AG09319 (cell line): ENCODE measurements at regions not wholly inside any gene's neighbourhood (a gene's known extent, or its start where the extent isn't known, plus 50 kb on each side); places are given as distances from the start of the nearest gene placed in this dataset.

Experiments
- DNase-seq: peaks from one replicate; pipeline ENCODE4 v3.0.0-alpha.2; 2010; ENCODE audit warnings: low read depth; ENCODE audit errors: extremely low read depth
- TF ChIP-seq, protein P1 (sequence below): IDR thresholded peaks from 2 replicates; pipeline ENCODE4 v1.5.1; 2011; ENCODE audit warnings: low read depth, mild to moderate bottlenecking, inconsistent platforms, low read length, moderate library complexity

DNA sequence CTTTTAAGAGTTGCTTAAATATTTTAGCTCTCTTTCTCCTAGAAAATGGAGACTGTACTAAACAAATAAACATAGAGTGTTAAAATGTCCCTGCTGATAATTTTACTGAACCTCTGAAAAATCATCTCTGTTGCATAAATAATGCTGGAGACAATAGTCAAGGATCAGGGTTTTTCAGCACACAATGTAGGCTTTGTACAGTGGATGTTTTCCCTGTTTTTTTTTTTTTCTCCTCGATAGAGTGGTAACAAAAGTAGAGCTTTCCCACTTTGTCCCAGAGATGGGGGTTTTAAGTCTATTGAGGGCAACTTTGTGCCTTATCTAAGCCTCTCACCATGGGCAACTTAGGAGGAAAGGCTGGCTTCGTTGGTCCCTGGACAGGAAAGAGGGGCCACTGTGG, 222.6 kb upstream of the HDDC2 start:
- DNase-seq = no peak
- TF ChIP-seq, protein P1, sequence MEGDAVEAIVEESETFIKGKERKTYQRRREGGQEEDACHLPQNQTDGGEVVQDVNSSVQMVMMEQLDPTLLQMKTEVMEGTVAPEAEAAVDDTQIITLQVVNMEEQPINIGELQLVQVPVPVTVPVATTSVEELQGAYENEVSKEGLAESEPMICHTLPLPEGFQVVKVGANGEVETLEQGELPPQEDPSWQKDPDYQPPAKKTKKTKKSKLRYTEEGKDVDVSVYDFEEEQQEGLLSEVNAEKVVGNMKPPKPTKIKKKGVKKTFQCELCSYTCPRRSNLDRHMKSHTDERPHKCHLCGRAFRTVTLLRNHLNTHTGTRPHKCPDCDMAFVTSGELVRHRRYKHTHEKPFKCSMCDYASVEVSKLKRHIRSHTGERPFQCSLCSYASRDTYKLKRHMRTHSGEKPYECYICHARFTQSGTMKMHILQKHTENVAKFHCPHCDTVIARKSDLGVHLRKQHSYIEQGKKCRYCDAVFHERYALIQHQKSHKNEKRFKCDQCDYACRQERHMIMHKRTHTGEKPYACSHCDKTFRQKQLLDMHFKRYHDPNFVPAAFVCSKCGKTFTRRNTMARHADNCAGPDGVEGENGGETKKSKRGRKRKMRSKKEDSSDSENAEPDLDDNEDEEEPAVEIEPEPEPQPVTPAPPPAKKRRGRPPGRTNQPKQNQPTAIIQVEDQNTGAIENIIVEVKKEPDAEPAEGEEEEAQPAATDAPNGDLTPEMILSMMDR = no peak

DNA sequence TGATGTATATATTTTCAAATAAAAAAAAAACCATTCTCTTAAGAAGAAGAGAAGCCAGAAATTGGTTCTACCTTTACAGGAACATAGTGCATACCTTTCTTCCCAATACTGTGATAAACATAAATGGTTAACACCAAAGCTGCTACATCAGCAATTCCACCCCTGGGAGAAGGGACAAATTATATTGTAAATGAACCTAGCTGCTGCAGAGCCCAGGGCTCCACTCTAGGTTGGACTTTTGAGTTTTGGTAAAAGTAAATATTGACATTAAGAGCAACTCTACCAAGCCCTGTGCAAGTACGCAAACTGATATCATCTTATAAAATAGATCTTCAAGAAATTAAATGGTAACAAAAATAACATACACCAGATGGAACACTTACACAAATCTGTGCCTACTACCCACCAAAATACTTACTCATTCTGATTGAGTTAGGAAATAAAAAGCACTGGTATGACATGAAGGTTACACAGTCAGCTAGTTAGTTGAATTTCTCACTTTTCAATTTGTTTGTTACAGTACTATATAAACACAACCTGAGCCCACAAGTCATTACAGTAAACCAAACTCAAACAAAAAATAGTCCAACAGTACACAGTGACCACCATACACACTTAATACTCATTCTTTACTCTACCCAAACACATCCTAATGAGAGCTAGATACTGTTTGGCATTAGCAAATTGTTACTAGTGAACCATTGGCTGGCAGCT, 223.3 kb upstream of the HEY2 start:
- DNase-seq = no peak
- TF ChIP-seq, protein P1 = no peak

DNA sequence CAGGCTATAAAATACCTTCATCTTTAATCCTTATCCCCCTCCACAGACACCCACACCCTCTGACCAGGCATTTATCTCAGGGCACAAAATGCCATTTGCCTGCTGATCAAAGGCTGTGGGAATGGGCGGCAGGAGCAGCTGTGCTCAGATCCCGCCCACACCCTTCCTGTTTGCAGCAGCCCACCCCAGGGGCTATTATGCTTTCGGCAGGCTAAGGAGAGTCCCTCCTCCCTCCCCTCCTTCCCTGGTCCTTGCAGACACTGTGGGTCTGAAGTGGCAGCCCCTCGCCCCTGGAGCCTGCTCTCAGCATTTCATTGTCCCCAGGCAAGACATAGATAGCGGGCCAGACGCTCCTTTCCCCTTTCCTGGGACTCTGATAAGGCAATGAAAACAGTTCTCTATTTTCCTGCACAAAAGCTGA, 220.8 kb upstream of the HEY2 start:
- TF ChIP-seq, protein P1 = no peak

DNA sequence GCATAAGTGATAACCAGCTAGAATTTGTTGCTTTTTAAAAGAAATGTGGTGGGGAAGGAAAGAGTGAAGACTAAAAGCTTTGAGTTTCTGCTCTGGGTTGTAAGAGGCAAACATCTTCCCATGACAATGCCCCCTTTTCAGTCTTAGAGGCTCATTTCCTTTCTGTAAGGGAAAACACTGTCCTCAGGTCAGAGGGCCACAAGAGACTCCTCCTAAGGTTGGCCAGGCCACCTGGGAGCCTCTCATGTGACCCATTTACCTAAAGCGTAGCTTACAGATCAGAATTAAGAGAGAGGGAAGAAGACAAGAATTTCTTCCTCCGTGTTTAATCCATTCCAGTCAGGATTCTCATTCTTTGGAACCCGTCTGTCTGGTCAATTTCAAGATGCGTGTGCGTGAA, 220.4 kb upstream of the HEY2 start:
- DNase-seq = no peak
- TF ChIP-seq, protein P1 = no peak

More for the DNA sequence above, 220.8 kb upstream of the HEY2 start:
- no peak for DNase-seq

DNA sequence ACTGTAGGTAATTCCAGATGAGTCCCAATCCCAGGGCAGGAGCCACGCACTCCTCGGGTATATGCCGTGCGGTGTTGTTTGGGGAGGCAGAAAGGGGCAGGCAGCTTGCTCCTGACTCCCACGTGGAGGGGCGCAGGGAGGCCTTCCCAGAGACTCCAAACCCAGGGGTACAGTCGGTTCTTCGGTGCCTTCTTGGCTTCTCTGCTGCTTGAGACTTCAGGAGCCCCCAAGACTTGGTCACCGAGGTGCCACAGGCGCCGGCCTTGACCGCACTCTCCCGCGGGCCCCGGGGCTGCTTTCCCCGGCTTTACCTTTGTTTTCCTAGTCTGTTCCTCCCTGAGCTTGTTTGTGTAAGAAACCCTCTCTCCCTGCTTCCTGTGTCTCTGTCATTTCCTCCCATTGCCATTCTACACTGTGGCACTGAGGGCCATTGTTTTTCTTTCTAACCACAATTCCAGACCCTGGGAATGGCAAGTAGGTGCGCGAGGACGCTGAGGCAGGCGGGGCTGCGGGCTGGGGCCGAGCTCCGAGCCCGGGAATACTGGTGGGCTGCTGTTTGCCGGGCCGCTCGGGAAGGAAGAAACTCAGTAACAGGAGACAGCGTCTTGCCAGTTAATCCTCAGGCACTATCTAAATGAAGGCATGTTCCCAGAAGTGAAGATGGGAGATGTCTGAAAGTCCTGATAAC, 215.6 kb upstream of the HEY2 start:
- TF ChIP-seq, protein P1 = no peak
- DNase-seq = no peak

DNA sequence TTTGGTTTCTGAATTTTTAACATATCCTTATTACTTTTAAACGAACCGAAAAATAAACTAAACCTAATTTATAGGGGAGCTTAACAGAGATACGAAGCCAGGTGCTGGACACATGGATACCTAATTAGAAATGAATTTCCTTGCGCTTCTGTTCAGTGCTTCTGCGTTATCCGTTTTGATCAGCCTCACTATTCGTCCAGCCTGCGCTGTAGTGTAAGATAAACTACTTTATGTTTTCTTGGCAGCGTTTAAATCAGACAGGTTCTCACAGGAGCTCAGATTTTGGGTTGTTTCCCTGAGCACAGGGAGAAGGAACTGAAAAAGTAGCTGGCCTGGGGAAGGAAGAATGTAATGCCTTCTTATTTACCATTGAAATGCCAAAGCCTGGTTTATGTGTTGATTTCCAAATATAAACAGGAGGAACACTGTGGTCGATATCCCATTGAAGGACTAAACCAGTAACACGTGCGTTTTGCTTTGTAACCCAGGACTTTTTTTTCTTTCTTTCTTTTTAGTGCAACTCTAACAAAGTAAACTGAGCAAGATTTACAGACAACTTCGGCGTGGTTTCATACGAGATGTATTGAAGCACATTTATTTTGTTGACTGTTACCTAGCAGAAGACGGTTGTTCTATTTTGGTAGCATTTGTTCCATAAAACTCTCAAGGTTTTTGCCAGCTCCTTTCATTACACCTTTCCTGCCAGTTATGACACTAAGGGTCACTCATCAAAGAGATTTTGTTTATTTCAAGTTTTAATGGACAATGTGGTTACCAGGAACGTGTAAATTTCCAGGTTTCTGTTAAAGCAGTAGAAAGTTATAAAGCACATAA, 214.8 kb upstream of the HEY2 start:
- no peak for DNase-seq

More for the DNA sequence above, 214.8 kb upstream of the HEY2 start:
- TF ChIP-seq, protein P1 = no peak
